Erythroblast (primary cell): ENCODE measurements at regions not wholly inside any gene's neighbourhood (a gene's known extent, or its start where the extent isn't known, plus 50 kb on each side); places are given as distances from the start of the nearest gene placed in this dataset.

ENCODE experiments used
- DNase-seq, 2 experiments: peaks; one replicate each; lab custom pipeline; 2025; lab: John Stamatoyannopoulos, UW
- GATA1 ChIP-seq: IDR thresholded peaks from 2 replicates; pipeline ENCODE4 v1.6.1; 2011; ENCODE audit warnings: low read depth, mild to moderate bottlenecking, control low read depth, low read length, moderate library complexity
- POLR2A ChIP-seq: IDR thresholded peaks from 2 replicates; pipeline ENCODE4 v1.6.1; 2011; ENCODE audit warnings: mild to moderate bottlenecking, low read length

DNA sequence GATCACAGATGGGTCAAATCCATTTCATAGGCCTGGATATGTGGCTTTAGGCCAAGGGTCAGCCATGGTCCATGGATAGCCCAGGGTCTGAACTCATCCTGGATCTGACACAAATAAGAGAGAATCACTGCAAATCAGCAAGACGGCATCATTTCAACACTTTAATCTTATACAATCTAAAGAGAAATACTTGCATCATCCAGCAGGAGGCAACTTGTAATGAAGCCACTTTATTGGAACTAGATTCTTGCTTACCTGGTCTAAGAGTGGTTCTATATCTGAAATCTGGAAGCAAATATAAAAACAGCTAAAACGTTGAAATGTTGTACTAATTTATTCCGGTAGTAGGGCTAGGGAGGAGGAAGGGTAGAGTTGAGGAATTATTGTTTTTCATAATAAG lies 870.1 kb downstream of the JRKL start:
- TF ChIP-seq POLR2A = no peak
- DNase-seq = no peak

- TF ChIP-seq POLR2A (no peak), GATA1 (no peak)
These were observed 873.5 kb downstream of the JRKL start for GRCh38 chr11:97263183-97263858.

GRCh38 chr11:97269527-97269926 lies 879.7 kb downstream of the JRKL start:
- TF ChIP-seq GATA1 (no peak), POLR2A (no peak)
- DNase-seq = no peak

More at GRCh38 chr11:97263183-97263858, 873.5 kb downstream of the JRKL start:
- DNase-seq = no peak

- no peak for DNase-seq
- TF ChIP-seq GATA1 (no peak), POLR2A (no peak)
These were observed 889.5 kb downstream of the JRKL start for GRCh38 chr11:97279341-97279740.

GRCh38 chr11:97280347-97280746 lies 890.5 kb downstream of the JRKL start:
- no peak for DNase-seq
- no peak for TF ChIP-seq GATA1
- no peak for TF ChIP-seq POLR2A

DNA sequence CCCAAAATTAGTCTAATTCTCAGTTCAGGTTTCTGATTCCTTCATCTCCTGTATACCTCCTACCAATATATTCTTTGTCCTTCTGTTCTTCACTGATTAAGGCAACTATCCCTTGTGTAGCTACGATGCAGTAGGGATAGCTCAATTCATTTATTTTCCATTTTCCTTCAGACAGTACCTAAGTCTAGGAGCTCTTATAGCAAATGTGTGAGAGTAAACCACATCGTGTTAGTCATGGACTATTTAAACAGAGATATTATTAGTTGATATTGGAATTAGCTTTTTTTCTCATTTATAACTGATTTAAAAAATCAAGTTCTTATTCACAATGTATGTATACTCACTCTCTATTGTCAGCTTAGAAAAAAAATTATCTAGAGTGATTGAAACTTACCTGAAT lies 900.0 kb downstream of the JRKL start:
- TF ChIP-seq POLR2A (no peak), GATA1 (no peak)
- no peak for DNase-seq

DNA sequence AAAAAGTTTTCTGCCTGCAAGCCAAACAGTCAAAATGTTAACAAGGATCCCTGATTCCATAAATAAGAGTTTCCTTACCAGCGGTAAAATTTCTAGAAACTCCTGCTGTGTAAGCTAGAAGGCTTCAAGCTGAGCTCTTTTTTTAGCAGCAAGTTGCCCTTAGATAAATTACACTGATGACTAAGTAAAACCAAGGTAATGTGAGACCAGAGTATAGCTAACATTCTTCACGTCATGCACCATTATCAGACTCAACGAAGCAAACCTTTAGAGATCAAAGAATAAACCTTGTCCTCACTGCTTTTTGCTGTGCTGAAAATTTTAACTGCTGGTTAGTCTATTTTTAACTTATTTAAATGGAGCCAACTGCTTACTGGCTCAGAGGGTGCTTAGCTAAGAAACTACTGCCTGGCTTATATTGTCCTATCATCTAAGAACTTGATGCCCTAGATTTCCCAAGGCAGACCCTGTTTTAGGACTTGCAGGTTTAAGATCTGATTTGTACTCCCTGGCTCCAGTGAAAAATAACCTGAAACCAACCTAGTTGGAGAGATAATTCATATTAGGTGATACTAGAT lies 900.7 kb downstream of the JRKL start:
- no peak for TF ChIP-seq GATA1
- TF ChIP-seq POLR2A = no peak
- no peak for DNase-seq

- TF ChIP-seq GATA1 = no peak
- TF ChIP-seq POLR2A = no peak
- no peak for DNase-seq
These were observed 906.5 kb downstream of the JRKL start for GRCh38 chr11:97296301-97296700.

GRCh38 chr11:97309291-97309690 lies 919.5 kb downstream of the JRKL start:
- no peak for TF ChIP-seq GATA1
- DNase-seq = no peak

- TF ChIP-seq GATA1 = no peak
- no peak for TF ChIP-seq POLR2A
- no peak for DNase-seq
These were observed 935.9 kb downstream of the JRKL start for GRCh38 chr11:97325693-97326092.

GRCh38 chr11:97332271-97332670 lies 942.5 kb downstream of the JRKL start:
- no peak for DNase-seq
- TF ChIP-seq POLR2A = no peak
- TF ChIP-seq GATA1 = no peak

DNA sequence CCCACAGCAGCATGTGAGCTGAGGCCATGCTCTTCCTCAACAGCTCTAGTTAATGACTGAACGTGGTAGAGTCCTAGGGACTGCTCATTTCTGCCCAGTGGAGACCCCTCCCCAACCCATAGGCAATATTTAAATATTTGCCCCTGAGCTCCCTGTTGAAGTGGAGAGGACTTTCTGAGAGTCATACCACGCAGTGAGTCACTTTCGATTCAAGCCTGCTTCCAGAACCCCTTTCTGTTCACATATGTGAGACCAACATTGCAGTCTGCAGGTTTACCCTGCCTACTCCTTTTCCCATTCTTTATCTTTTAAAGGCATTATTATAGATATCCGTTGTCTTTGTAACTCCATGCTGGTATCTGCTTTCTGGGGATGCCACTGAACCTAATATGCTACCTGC lies 946.3 kb downstream of the JRKL start:
- no peak for DNase-seq
- TF ChIP-seq POLR2A = no peak
- TF ChIP-seq GATA1 = no peak

GRCh38 chr11:97345032-97345431 lies 955.2 kb downstream of the JRKL start:
- DNase-seq = no peak
- TF ChIP-seq GATA1 = no peak
- TF ChIP-seq POLR2A = no peak

GRCh38 chr11:97349201-97349600 lies 959.4 kb downstream of the JRKL start:
- no peak for TF ChIP-seq POLR2A
- TF ChIP-seq GATA1 = no peak
- no peak for DNase-seq

DNA sequence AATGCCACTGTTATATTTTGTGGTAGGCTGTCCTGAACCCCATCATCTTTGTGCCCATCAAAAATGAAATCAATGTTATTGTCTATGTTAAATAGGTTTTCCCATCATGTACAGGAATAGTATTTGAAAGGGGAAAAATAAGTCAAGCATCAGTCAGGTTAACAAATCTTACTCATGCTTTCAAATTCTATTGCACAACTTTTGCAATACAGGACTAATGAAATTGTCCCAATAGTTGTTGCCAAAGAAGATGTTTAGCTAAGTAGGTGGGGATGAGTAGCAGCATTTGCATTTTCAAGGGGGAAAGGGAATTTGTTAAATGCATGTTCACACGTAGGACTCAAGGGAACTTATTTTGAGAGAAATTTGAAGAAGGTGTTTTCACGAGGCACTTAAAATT lies 962.1 kb downstream of the JRKL start:
- no peak for DNase-seq
- TF ChIP-seq POLR2A (no peak), GATA1 (no peak)
